OCI-LY3 (cell line): ENCODE measurements at regions not wholly inside any gene's neighbourhood (a gene's known extent, or its start where the extent isn't known, plus 50 kb on each side); places are given as distances from the start of the nearest gene placed in this dataset.

Experiments
- CTCF ChIP-seq: fragments of 200-600, 300-600 bp; sonication (generic); IDR thresholded peaks from 2 replicates; pipeline ENCODE4 v1.5.1; 2014; ENCODE audit warnings: antibody characterized with exemption, low read length, low read depth
- EZH2phosphoT487 ChIP-seq: fragments of 200-600 bp; shearing (Covaris generic); IDR thresholded peaks from 2 replicates; pipeline ENCODE4 v1.6.1; 2018; ENCODE audit warnings: antibody characterized with exemption, mixed run types, low read depth

GRCh38 chr9:78158286-78158685, 77.6 kb upstream of the CEP78 start:
- TF ChIP-seq CTCF (no peak), EZH2phosphoT487 (no peak)
